HL-60 (cell line): ENCODE measurements at regions not wholly inside any gene's neighbourhood (a gene's known extent, or its start where the extent isn't known, plus 50 kb on each side); places are given as distances from the start of the nearest gene placed in this dataset.

ENCODE experiments used
- DNase-seq, 2 experiments: peaks; one replicate each; pipeline ENCODE4 v3.0.0-alpha.2; 2010 to 2020; ENCODE audit warnings: low read depth in 1 of 2, low spot score in 1 of 2
- H3K27ac ChIP-seq: fragments of 250-450 bp; sonication (Bioruptor Pico); replicated peaks from 2 replicates; pipeline ENCODE4 v1.5.1; 2020; ENCODE audit warnings: mild to moderate bottlenecking, moderate library complexity
- H3K27me3 ChIP-seq: fragments of 250-450 bp; sonication (Bioruptor Pico); 2 replicates; pipeline ENCODE4 v1.5.1; 2021; ENCODE audit warnings: mild to moderate bottlenecking, moderate library complexity; ENCODE audit not compliant: insufficient read depth, poor library complexity, severe bottlenecking
- H3K4me3 ChIP-seq: replicated peaks from 2 replicates; pipeline ENCODE4 v1.5.1; 2011; ENCODE audit warnings: mild to moderate bottlenecking, control low read depth, low read length; ENCODE audit not compliant: insufficient read depth
- CTCF ChIP-seq: IDR thresholded peaks from one replicate; pipeline ENCODE4 v1.5.1; 2011; ENCODE audit warnings: low read length, control low read depth, inconsistent platforms; ENCODE audit not compliant: insufficient read depth
- GABPA ChIP-seq: IDR thresholded peaks from 2 replicates; pipeline ENCODE4 v1.6.1; 2012; ENCODE audit warnings: low read depth
- POLR2AphosphoS5 ChIP-seq: IDR thresholded peaks from 2 replicates; pipeline ENCODE4 v1.6.1; 2012; ENCODE audit warnings: low read depth
- SPI1 ChIP-seq: IDR thresholded peaks from 2 replicates; pipeline ENCODE4 v1.6.1; 2012; ENCODE audit warnings: low read depth, mild to moderate bottlenecking, borderline replicate concordance
- TF ChIP-seq, protein P1 (sequence below): IDR thresholded peaks from 2 replicates; pipeline ENCODE4 v1.6.1; 2012; ENCODE audit warnings: low read depth; ENCODE audit not compliant: insufficient replicate concordance

DNA sequence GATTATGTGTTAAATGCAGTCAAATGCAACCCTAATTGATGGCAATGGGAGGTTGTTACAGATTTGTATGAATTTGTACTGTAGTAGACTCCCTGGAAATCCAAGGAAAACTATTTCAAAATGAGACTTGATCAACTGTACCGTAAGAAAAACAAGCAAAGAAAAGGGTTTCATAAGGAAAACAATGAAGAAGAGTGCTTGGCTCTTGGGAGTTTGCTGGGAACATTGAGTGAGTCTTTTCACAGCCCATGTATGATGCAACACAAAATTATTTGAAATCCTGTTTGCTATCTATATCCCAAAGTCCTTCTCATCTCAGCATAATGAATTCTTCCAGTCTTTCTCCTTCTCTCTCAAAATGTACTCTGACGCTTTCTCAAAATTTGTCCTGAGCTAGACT lies 67.0 kb upstream of the OSR1 start:
- no peak overlapping the region for H3K27ac ChIP-seq
- no peak overlapping the region for H3K4me3 ChIP-seq
- DNase-seq: no peak
- no peaks in the 10 kb centered on the region for H3K27me3 ChIP-seq
- no peak for TF ChIP-seq SPI1
- TF ChIP-seq, protein P1, sequence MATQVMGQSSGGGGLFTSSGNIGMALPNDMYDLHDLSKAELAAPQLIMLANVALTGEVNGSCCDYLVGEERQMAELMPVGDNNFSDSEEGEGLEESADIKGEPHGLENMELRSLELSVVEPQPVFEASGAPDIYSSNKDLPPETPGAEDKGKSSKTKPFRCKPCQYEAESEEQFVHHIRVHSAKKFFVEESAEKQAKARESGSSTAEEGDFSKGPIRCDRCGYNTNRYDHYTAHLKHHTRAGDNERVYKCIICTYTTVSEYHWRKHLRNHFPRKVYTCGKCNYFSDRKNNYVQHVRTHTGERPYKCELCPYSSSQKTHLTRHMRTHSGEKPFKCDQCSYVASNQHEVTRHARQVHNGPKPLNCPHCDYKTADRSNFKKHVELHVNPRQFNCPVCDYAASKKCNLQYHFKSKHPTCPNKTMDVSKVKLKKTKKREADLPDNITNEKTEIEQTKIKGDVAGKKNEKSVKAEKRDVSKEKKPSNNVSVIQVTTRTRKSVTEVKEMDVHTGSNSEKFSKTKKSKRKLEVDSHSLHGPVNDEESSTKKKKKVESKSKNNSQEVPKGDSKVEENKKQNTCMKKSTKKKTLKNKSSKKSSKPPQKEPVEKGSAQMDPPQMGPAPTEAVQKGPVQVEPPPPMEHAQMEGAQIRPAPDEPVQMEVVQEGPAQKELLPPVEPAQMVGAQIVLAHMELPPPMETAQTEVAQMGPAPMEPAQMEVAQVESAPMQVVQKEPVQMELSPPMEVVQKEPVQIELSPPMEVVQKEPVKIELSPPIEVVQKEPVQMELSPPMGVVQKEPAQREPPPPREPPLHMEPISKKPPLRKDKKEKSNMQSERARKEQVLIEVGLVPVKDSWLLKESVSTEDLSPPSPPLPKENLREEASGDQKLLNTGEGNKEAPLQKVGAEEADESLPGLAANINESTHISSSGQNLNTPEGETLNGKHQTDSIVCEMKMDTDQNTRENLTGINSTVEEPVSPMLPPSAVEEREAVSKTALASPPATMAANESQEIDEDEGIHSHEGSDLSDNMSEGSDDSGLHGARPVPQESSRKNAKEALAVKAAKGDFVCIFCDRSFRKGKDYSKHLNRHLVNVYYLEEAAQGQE: no peak

GRCh38 chr2:19419211-19419880 lies 60.9 kb upstream of the OSR1 start:
- DNase-seq: no peak
- Histone ChIP-seq H3K27ac (no peak overlapping the region), H3K27me3 (peaks cover 3% of the 10 kb centered on the region), H3K4me3 (no peak overlapping the region)
- TF ChIP-seq, protein P1: no peak
- no peak for TF ChIP-seq POLR2AphosphoS5
- TF ChIP-seq CTCF: no peak
- no peak for TF ChIP-seq GABPA
- no peak for TF ChIP-seq SPI1

DNA sequence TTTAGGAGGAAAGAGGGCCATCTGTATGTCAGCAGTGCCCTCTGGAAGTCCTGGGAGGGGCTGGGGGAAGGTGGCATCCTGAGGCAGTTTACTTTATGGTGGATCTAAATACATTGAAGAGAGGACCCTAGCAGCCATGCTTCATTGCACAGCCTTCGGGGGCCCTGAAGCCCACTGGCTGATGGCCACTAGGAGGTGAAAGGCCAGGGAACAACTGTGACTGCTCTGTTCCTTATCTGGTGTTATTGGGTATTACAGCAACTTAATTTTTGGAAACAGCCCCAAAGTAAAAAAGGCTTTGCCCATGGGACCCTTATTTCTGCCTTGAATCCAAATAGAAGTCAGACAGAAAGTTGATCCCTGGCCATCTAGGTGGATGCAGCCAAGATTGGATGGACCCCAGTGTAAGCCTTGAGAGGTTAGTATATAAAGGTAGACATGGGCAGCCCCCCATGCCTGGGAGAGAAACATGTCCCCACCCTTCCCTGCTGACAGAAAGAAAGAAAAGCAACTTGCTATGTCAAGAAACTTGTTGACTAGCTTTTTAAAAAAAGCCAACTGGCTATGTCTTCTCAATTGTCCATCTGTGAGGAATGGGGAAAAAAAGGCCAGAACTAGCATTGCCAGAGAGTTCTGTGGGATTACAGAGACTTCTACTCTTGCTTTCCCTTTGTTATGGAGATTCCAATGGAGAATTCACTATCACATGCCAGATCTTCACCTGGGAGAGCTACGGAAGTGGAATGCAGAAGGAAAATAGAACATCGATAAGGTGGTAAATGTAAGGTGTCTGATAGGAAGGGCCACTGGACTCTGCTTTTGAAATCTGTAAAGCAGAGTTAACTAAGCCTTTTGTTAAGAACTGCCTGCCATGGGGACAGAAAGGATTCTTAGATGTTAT lies 58.6 kb upstream of the OSR1 start:
- peaks cover 3% of the 10 kb centered on the region for H3K27me3 ChIP-seq
- no peak overlapping the region for H3K4me3 ChIP-seq
- DNase-seq: no peak
- H3K27ac ChIP-seq: no peak overlapping the region
- TF ChIP-seq GABPA (no peak), CTCF (no peak), SPI1 (no peak), POLR2AphosphoS5 (no peak)
- TF ChIP-seq, protein P1: no peak
